Fibroblast of pulmonary artery (primary cell): ENCODE measurements at regions not wholly inside any gene's neighbourhood (a gene's known extent, or its start where the extent isn't known, plus 50 kb on each side); places are given as distances from the start of the nearest gene placed in this dataset.
"Not testable (repeated sequence)": the region's sequence is repeated elsewhere in the genome, so short reads cannot be mapped to it uniquely, and the experiment has no call there.

Experiments used
- DNase-seq: peaks from one replicate; pipeline ENCODE4 v3.0.0-alpha.2; 2010; ENCODE audit warnings: low read depth
- H3K4me3 ChIP-seq: replicated peaks from 2 replicates; pipeline ENCODE4 v1.5.1; 2011; ENCODE audit warnings: low read depth, mild to moderate bottlenecking, control low read depth, low read length, moderate library complexity
- CTCF ChIP-seq: IDR thresholded peaks from 2 replicates; pipeline ENCODE4 v1.5.1; 2011; ENCODE audit warnings: mild to moderate bottlenecking, control low read depth, low read length, inconsistent platforms; ENCODE audit errors: missing control alignments

- TF ChIP-seq CTCF, result no peak
These were observed 82.3 kb downstream of the MAGEE1 start for GRCh38 chrX:76509775-76510174.

GRCh38 chrX:76517544-76517943, 90.0 kb downstream of the MAGEE1 start:
- no peak overlapping the region for H3K4me3 ChIP-seq
- DNase-seq, result no peak
- no peak for TF ChIP-seq CTCF

More at GRCh38 chrX:76509775-76510174, 82.3 kb downstream of the MAGEE1 start:
- no peak overlapping the region for H3K4me3 ChIP-seq
- no peak for DNase-seq

- DNase-seq, result no peak
- H3K4me3 ChIP-seq, result no peak overlapping the region
- TF ChIP-seq CTCF, result no peak
These were observed 93.0 kb downstream of the MAGEE1 start for GRCh38 chrX:76520273-76521054.

- not testable (repeated sequence) for H3K4me3 ChIP-seq, DNase-seq
These were observed 108.2 kb downstream of the MAGEE1 start for GRCh38 chrX:76535675-76536074.

GRCh38 chrX:76538860-76539259, 111.3 kb downstream of the MAGEE1 start:
- no peak for DNase-seq
- no peak for TF ChIP-seq CTCF
- no peak overlapping the region for H3K4me3 ChIP-seq

- not testable (repeated sequence) for H3K4me3 ChIP-seq, DNase-seq
These were observed 115.9 kb downstream of the MAGEE1 start for GRCh38 chrX:76543381-76543780.

- DNase-seq, result no peak
- no peak for TF ChIP-seq CTCF
- H3K4me3 ChIP-seq, result no peak overlapping the region
These were observed 122.5 kb downstream of the MAGEE1 start for GRCh38 chrX:76550016-76550415.

- H3K4me3 ChIP-seq, result no peak overlapping the region
- no peak for DNase-seq
- no peak for TF ChIP-seq CTCF
These were observed 127.8 kb downstream of the MAGEE1 start for GRCh38 chrX:76555269-76555668.
